ENCODE measurements at regions not wholly inside any gene's neighbourhood (a gene's known extent, or its start where the extent isn't known, plus 50 kb on each side); places are given as distances from the start of the nearest gene placed in this dataset.

- TF ChIP-seq EZH2 (IDR thresholded peaks at IDR 0.05; ENCODE audit: low read length) = no peak
- TF ChIP-seq CTCF (optimal IDR thresholded peaks at IDR 0.05 in 1 of 3, IDR thresholded peaks at IDR 0.05 in 1 of 3, conservative IDR thresholded peaks at IDR 0.05 in 1 of 3; ENCODE audit: extremely low read depth in 1 of 3, insufficient read depth in 2 of 3, low read length in 3 of 3) = no peak
Observed at GRCh38 chr4:52529983-52530382, 129.1 kb downstream of the USP46 start.

GRCh38 chr4:52535793-52536192 lies 123.3 kb downstream of the USP46 start:
- H3K4me1 ChIP-seq (ENCODE audit: control insufficient read depth, extremely low read depth, insufficient read depth, low read length) = no peaks in the 10 kb centered on the region
- H3K9me1 ChIP-seq (ENCODE audit: control insufficient read depth, extremely low read depth, insufficient read depth, low read length) = no peaks in the 10 kb centered on the region
- no peak overlapping the region for H3K4me3 ChIP-seq (ENCODE audit: control insufficient read depth in 2 of 3, extremely low read depth in 1 of 3, insufficient read depth in 2 of 3, low read depth in 1 of 3, low read length in 3 of 3)
- H3K9me3 ChIP-seq (ENCODE audit: control insufficient read depth, low read depth, low read length) = no peaks in the 10 kb centered on the region
- no peaks in the 10 kb centered on the region for H3K36me3 ChIP-seq (ENCODE audit: control insufficient read depth in 2 of 2, extremely low read depth in 1 of 2, insufficient read depth in 2 of 2, low read length in 2 of 2)
- H3K4me2 ChIP-seq (ENCODE audit: control insufficient read depth, extremely low read depth, insufficient read depth, low read depth, low read length) = no peak overlapping the region
- H3K27ac ChIP-seq (ENCODE audit: control insufficient read depth, insufficient read depth, low read length) = no peak overlapping the region
- FAIRE-seq (no peak), DNase-seq (ENCODE audit: low read depth, low spot score) (no peak)
- no peaks in the 10 kb centered on the region for H3K79me2 ChIP-seq (ENCODE audit: control insufficient read depth, insufficient read depth, low read length)
- no peak overlapping the region for H2AFZ ChIP-seq (ENCODE audit: control insufficient read depth, low read length)
- no peak overlapping the region for H3K9ac ChIP-seq (ENCODE audit: control insufficient read depth, extremely low read depth, insufficient read depth, low read length)
- no peaks in the 10 kb centered on the region for H4K20me1 ChIP-seq (ENCODE audit: control insufficient read depth, extremely low read depth, insufficient read depth, low read length)
- TF ChIP-seq CTCF (optimal IDR thresholded peaks at IDR 0.05 in 1 of 3, IDR thresholded peaks at IDR 0.05 in 1 of 3, conservative IDR thresholded peaks at IDR 0.05 in 1 of 3; ENCODE audit: extremely low read depth in 1 of 3, insufficient read depth in 2 of 3, low read length in 3 of 3) (no peak), EZH2 (IDR thresholded peaks at IDR 0.05; ENCODE audit: low read length) (no peak)
- dilution Hi-C loops (cut with MboI; ENCODE audit: extremely low pct_ligation_motif_present, low sequenced_read_pairs) = no loop called here
- no peaks in the 10 kb centered on the region for H3K27me3 ChIP-seq (ENCODE audit: control insufficient read depth, extremely low read depth, insufficient read depth, low read length)

More at GRCh38 chr4:52529983-52530382, 129.1 kb downstream of the USP46 start:
- Histone ChIP-seq H3K79me2 (ENCODE audit: control insufficient read depth, insufficient read depth, low read length) (no peaks in the 10 kb centered on the region), H4K20me1 (ENCODE audit: control insufficient read depth, extremely low read depth, insufficient read depth, low read length) (no peaks in the 10 kb centered on the region), H3K36me3 (ENCODE audit: control insufficient read depth in 2 of 2, extremely low read depth in 1 of 2, insufficient read depth in 2 of 2, low read length in 2 of 2) (no peaks in the 10 kb centered on the region), H3K4me1 (ENCODE audit: control insufficient read depth, extremely low read depth, insufficient read depth, low read length) (no peaks in the 10 kb centered on the region), H3K27me3 (ENCODE audit: control insufficient read depth, extremely low read depth, insufficient read depth, low read length) (no peaks in the 10 kb centered on the region), H2AFZ (ENCODE audit: control insufficient read depth, low read length) (no peak overlapping the region), H3K4me3 (ENCODE audit: control insufficient read depth in 2 of 3, extremely low read depth in 1 of 3, insufficient read depth in 2 of 3, low read depth in 1 of 3, low read length in 3 of 3) (no peak overlapping the region), H3K9ac (ENCODE audit: control insufficient read depth, extremely low read depth, insufficient read depth, low read length) (no peak overlapping the region), H3K27ac (ENCODE audit: control insufficient read depth, insufficient read depth, low read length) (no peak overlapping the region), H3K9me1 (ENCODE audit: control insufficient read depth, extremely low read depth, insufficient read depth, low read length) (no peaks in the 10 kb centered on the region), H3K9me3 (ENCODE audit: control insufficient read depth, low read depth, low read length) (no peaks in the 10 kb centered on the region), H3K4me2 (ENCODE audit: control insufficient read depth, extremely low read depth, insufficient read depth, low read depth, low read length) (no peak overlapping the region)
- dilution Hi-C loops (cut with MboI; ENCODE audit: extremely low pct_ligation_motif_present, low sequenced_read_pairs) = no loop called here
- FAIRE-seq (no peak), DNase-seq (ENCODE audit: low read depth, low spot score) (no peak)

Small RNA genes in the stretch of these regions (small RNA-seq; reads per million reads assigned to genes)
- 0 reads per million in 3 experiments for gene RNU6-1252P (ENCODE audit: insufficient read length in 3 of 3, low read depth in 3 of 3, low replicate concordance in 1 of 3)
